Endothelial cell (in vitro differentiated cells): ENCODE measurements at regions not wholly inside any gene's neighbourhood (a gene's known extent, or its start where the extent isn't known, plus 50 kb on each side); places are given as distances from the start of the nearest gene placed in this dataset.

Experiments
- DNase-seq: peaks from one replicate; pipeline ENCODE4 v3.0.0; 2021; ENCODE audit warnings: low spot score
- H3K27ac Mint-ChIP-seq: one replicate; pipeline ENCODE4 v1.8.0; 2021; ENCODE audit warnings: mixed read lengths, inconsistent platforms; ENCODE audit not compliant: unreplicated experiment
- H3K27me3 Mint-ChIP-seq: one replicate; pipeline ENCODE4 v1.8.0; 2021; ENCODE audit warnings: mild to moderate bottlenecking, moderate library complexity, mixed read lengths, inconsistent platforms; ENCODE audit not compliant: unreplicated experiment
- H3K36me3 Mint-ChIP-seq: one replicate; pipeline ENCODE4 v1.8.0; 2021; ENCODE audit warnings: mild to moderate bottlenecking, low read depth, mixed read lengths, inconsistent platforms; ENCODE audit not compliant: unreplicated experiment
- H3K4me1 Mint-ChIP-seq: one replicate; pipeline ENCODE4 v1.8.0; 2021; ENCODE audit warnings: mild to moderate bottlenecking, mixed read lengths, inconsistent platforms; ENCODE audit not compliant: unreplicated experiment
- H3K4me3 Mint-ChIP-seq: one replicate; pipeline ENCODE4 v1.8.0; 2021; ENCODE audit warnings: mild to moderate bottlenecking, mixed read lengths, inconsistent platforms; ENCODE audit not compliant: unreplicated experiment
- H3K9me3 Mint-ChIP-seq: one replicate; pipeline ENCODE4 v1.8.0; 2021; ENCODE audit warnings: mixed read lengths, inconsistent platforms; ENCODE audit not compliant: unreplicated experiment
- TF ChIP-seq, protein P1 (sequence below): fragments of 200-600 bp; sonication (generic); IDR thresholded peaks from one replicate; pipeline ENCODE4 v1.5.0; 2021; ENCODE audit warnings: antibody characterized with exemption; ENCODE audit not compliant: unreplicated experiment

- Mint-ChIP-seq H3K27me3 (no peaks in the 10 kb centered on the region), H3K36me3 (no peaks in the 10 kb centered on the region), H3K27ac (no peak overlapping the region), H3K4me3 (no peak overlapping the region), H3K9me3 (no peaks in the 10 kb centered on the region), H3K4me1 (no peaks in the 10 kb centered on the region)
- TF ChIP-seq, protein P1, sequence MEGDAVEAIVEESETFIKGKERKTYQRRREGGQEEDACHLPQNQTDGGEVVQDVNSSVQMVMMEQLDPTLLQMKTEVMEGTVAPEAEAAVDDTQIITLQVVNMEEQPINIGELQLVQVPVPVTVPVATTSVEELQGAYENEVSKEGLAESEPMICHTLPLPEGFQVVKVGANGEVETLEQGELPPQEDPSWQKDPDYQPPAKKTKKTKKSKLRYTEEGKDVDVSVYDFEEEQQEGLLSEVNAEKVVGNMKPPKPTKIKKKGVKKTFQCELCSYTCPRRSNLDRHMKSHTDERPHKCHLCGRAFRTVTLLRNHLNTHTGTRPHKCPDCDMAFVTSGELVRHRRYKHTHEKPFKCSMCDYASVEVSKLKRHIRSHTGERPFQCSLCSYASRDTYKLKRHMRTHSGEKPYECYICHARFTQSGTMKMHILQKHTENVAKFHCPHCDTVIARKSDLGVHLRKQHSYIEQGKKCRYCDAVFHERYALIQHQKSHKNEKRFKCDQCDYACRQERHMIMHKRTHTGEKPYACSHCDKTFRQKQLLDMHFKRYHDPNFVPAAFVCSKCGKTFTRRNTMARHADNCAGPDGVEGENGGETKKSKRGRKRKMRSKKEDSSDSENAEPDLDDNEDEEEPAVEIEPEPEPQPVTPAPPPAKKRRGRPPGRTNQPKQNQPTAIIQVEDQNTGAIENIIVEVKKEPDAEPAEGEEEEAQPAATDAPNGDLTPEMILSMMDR = no peak
- no peak for DNase-seq
Measured at GRCh38 chrX:118221733-118222132, 105.1 kb upstream of the KLHL13 start.

DNA sequence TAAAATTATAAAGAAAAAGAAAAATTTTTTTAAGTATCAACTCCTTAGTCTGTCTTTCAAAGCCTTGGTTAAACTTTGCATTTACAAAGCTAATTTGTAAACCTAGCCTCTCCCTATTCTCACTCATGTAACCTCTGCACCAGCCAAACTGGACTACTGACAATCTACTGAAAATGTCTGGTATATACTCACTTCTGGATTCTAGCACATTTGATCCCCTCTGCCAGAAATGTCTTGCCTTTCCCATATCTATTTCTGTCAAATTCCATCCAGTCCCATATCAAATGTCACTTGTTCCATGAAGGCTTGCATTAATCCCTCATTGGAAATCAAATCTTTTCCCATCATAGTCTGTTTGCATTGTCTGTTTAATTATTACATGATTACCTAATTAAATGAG lies 105.8 kb upstream of the KLHL13 start:
- Mint-ChIP-seq H3K27ac (no peak overlapping the region), H3K27me3 (no peaks in the 10 kb centered on the region), H3K4me1 (no peaks in the 10 kb centered on the region), H3K36me3 (no peaks in the 10 kb centered on the region), H3K9me3 (no peaks in the 10 kb centered on the region), H3K4me3 (no peak overlapping the region)
- TF ChIP-seq, protein P1 = no peak
- DNase-seq = no peak

DNA sequence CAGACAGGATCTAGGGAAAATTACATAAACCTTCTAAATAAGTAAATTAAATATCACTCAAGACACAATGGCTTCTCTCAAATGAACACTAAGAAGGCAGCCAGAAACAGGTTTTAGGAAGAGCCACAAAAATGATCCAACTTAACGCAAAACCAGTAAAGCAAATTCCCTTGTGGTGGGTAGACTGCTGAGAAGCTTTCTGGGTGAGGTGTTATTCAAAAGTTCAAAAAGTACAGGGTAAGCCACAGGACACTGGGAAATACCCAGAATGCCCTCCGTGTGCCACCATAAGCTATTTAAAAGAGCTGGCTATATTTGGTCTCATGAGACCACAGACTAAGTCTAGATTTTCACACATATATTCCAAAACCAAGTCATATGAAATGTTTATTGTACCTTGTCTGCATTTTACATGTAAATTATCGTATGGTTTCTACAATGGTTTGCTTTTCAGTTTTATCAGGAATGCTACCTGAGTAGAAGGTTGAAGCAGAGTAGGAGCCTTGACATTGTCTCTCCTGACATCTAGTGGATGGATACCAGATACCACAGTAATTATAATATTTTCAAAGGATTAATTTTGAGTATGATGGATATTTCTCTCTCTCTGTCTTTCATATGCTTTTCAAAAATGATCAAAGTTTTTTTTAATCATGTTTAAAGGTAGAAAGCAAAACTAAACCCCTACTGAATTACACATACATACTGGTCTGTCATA lies 109.3 kb upstream of the KLHL13 start:
- Mint-ChIP-seq H3K4me1 (peaks cover 5% of the 10 kb centered on the region), H3K4me3 (no peak overlapping the region), H3K9me3 (no peaks in the 10 kb centered on the region), H3K36me3 (no peaks in the 10 kb centered on the region), H3K27ac (no peak overlapping the region), H3K27me3 (no peaks in the 10 kb centered on the region)
- DNase-seq = no peak
- TF ChIP-seq, protein P1 = no peak

GRCh38 chrX:118228041-118228440 lies 111.4 kb upstream of the KLHL13 start:
- H3K36me3 Mint-ChIP-seq = no peaks in the 10 kb centered on the region
- H3K27me3 Mint-ChIP-seq = no peaks in the 10 kb centered on the region
- H3K27ac Mint-ChIP-seq = no peak overlapping the region
- peaks cover 5% of the 10 kb centered on the region for H3K4me1 Mint-ChIP-seq
- no peak for DNase-seq
- TF ChIP-seq, protein P1 = no peak
- no peaks in the 10 kb centered on the region for H3K9me3 Mint-ChIP-seq
- no peak overlapping the region for H3K4me3 Mint-ChIP-seq

DNA sequence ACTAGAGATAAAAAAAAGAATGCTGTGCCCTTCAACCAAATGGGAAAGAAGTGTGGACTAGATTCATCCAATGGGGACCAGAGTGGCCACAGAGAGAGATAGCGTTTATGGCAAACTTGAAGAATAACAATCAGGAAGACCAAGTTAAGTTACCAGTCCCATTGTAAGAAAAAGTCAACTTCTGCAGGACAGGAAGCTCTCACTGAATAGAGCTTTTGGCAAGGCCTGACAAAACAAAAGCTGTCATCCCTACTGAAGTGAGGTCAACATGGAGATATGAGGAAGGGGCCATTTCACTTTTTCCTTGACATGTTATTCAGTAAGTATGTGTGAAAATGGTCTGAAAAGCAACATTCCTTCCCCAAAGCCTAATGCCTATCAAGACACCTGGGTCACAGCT lies 111.8 kb upstream of the KLHL13 start:
- TF ChIP-seq, protein P1 = no peak
- Mint-ChIP-seq H3K27me3 (no peaks in the 10 kb centered on the region), H3K36me3 (no peaks in the 10 kb centered on the region), H3K27ac (peak overlapping the region; percentile 4), H3K4me1 (peaks cover 5% of the 10 kb centered on the region), H3K4me3 (no peak overlapping the region), H3K9me3 (no peaks in the 10 kb centered on the region)
- no peak for DNase-seq
